AG09309 (cell line): ENCODE measurements at regions not wholly inside any gene's neighbourhood (a gene's known extent, or its start where the extent isn't known, plus 50 kb on each side); places are given as distances from the start of the nearest gene placed in this dataset.
"Not testable (repeated sequence)": the region's sequence is repeated elsewhere in the genome, so short reads cannot be mapped to it uniquely, and the experiment has no call there.

Experiments used
- DNase-seq: peaks from one replicate; pipeline ENCODE4 v3.0.0-alpha.2; 2010; ENCODE audit warnings: low read depth
- H3K4me3 ChIP-seq: 2 replicates; pipeline ENCODE4 v1.5.1; 2011; ENCODE audit warnings: mild to moderate bottlenecking, low read depth, low read length, moderate library complexity; ENCODE audit not compliant: control insufficient read depth
- CTCF ChIP-seq: IDR thresholded peaks from 2 replicates; pipeline ENCODE4 v1.5.1; 2011; ENCODE audit warnings: mild to moderate bottlenecking, low read depth, low read length, inconsistent platforms; ENCODE audit not compliant: insufficient read depth, control insufficient read depth; ENCODE audit errors: missing control alignments

- H3K4me3 ChIP-seq, result no peak overlapping the region
- no peak for TF ChIP-seq CTCF
- DNase-seq, result no peak
Measured at GRCh38 chr4:43133566-43133965, 241.1 kb downstream of the GRXCR1 start.

- H3K4me3 ChIP-seq, result no peak overlapping the region
- no peak for TF ChIP-seq CTCF
- DNase-seq, result no peak
Measured at GRCh38 chr4:43136752-43137151, 244.2 kb downstream of the GRXCR1 start.

- TF ChIP-seq CTCF, result no peak
- H3K4me3 ChIP-seq, result no peak overlapping the region
Measured at GRCh38 chr4:43146198-43146597, 253.7 kb downstream of the GRXCR1 start.

GRCh38 chr4:43148481-43148880 lies 256.0 kb downstream of the GRXCR1 start:
- no peak overlapping the region for H3K4me3 ChIP-seq
- TF ChIP-seq CTCF, result no peak
- no peak for DNase-seq

More at GRCh38 chr4:43146198-43146597, 253.7 kb downstream of the GRXCR1 start:
- no peak for DNase-seq

GRCh38 chr4:43163101-43163792 lies 270.7 kb downstream of the GRXCR1 start:
- H3K4me3 ChIP-seq, result no peak overlapping the region
- DNase-seq, result no peak
- TF ChIP-seq CTCF, result no peak

- H3K4me3 ChIP-seq, result no peak overlapping the region
- TF ChIP-seq CTCF, result no peak
Measured at GRCh38 chr4:43189741-43190140, 297.2 kb downstream of the GRXCR1 start.

GRCh38 chr4:43212576-43212975 lies 320.1 kb downstream of the GRXCR1 start:
- not testable (repeated sequence) for DNase-seq, H3K4me3 ChIP-seq

More at GRCh38 chr4:43189741-43190140, 297.2 kb downstream of the GRXCR1 start:
- no peak for DNase-seq
